SK-N-SH (cell line): ENCODE measurements at regions not wholly inside any gene's neighbourhood (a gene's known extent, or its start where the extent isn't known, plus 50 kb on each side); places are given as distances from the start of the nearest gene placed in this dataset.

ENCODE experiments used
- CTCF ChIA-PET: fragments of 300-600, 350-600 bp; formaldehyde crosslinking; extraction: SDS; loops from one replicate; lab custom pipeline; 2021; lab: Yijun Ruan, JAX
- POLR2A ChIA-PET: fragments of 350-600 bp; sonication (Branson Sonifier 250); formaldehyde crosslinking; extraction: SDS; loops from one replicate; lab custom pipeline; 2020; ENCODE audit warnings: antibody characterized with exemption, inconsistent platforms; lab: Yijun Ruan, JAX
- DNase-seq: peaks from one replicate; pipeline ENCODE4 v3.0.0; 2012
- H2AFZ ChIP-seq: fragments of 200-600 bp; sonication (generic); 2 replicates; pipeline ENCODE4 v1.8.1; 2016; ENCODE audit warnings: antibody characterized with exemption, mild to moderate bottlenecking, low read depth
- H3F3A ChIP-seq: fragments of 200-600 bp; sonication (generic); replicated peaks from 2 replicates; pipeline ENCODE3; 2016; ENCODE audit warnings: antibody characterized with exemption, mild to moderate bottlenecking; ENCODE audit not compliant: insufficient read depth
- H3K27ac ChIP-seq, 2 experiments: fragments of 200-500 bp in 1 of 2; fragments of 200-600 bp in 1 of 2; sonication (Bioruptor generic) in 1 of 2; sonication (generic), shearing (Covaris generic) in 1 of 2; 2 replicates each; pipeline versions ENCODE4 v1.5.1 to v1.6.1; 2014 to 2016; ENCODE audit warnings: low read depth in 2 of 2, inconsistent platforms in 1 of 2, low read length in 1 of 2, mild to moderate bottlenecking in 1 of 2, mixed read lengths in 1 of 2
- H3K27me3 ChIP-seq: fragments of 200-600 bp; sonication (generic), shearing (Covaris generic); 2 replicates; pipeline ENCODE4 v1.6.1; 2016; ENCODE audit warnings: mixed run types; ENCODE audit not compliant: insufficient read depth
- H3K36me3 ChIP-seq, 2 experiments: fragments of 200-500 bp in 1 of 2; fragments of 200-600 bp in 1 of 2; sonication (Bioruptor generic) in 1 of 2; sonication (generic) in 1 of 2; replicated peaks in 1 of 2; 2 replicates each; pipeline versions ENCODE3 to v1.5.1; 2014 to 2016; ENCODE audit warnings: low read length in 1 of 2, mild to moderate bottlenecking in 1 of 2; ENCODE audit not compliant: insufficient read depth in 2 of 2, control insufficient read depth in 1 of 2
- H3K4me1 ChIP-seq, 2 experiments: fragments of 200-500 bp in 1 of 2; fragments of 200-600 bp in 1 of 2; sonication (Bioruptor generic) in 1 of 2; sonication (generic), shearing (Covaris generic) in 1 of 2; 2 replicates each; pipeline versions ENCODE4 v1.5.1 to v1.6.1; 2014 to 2016; ENCODE audit warnings: low read depth in 1 of 2, low read length in 1 of 2, mixed run types in 1 of 2; ENCODE audit not compliant: insufficient read depth in 2 of 2, control insufficient read depth in 1 of 2
- H3K4me2 ChIP-seq: fragments of 200-600 bp; sonication (generic), shearing (Covaris generic); 2 replicates; pipeline ENCODE4 v1.6.1; 2017; ENCODE audit warnings: mixed run types
- H3K4me3 ChIP-seq, 2 experiments: fragments of 200-500 bp in 1 of 2; fragments of 200-600 bp in 1 of 2; sonication (Bioruptor generic) in 1 of 2; sonication (generic), shearing (Covaris generic) in 1 of 2; 2 replicates each; pipeline versions ENCODE4 v1.5.1 to v1.8.1; 2014 to 2016; ENCODE audit warnings: low read depth in 2 of 2, inconsistent platforms in 1 of 2, low read length in 1 of 2, mild to moderate bottlenecking in 1 of 2, mixed read lengths in 1 of 2, moderate library complexity in 1 of 2
- H3K79me2 ChIP-seq: fragments of 200-600 bp; sonication (generic); 2 replicates; pipeline ENCODE4 v1.8.1; 2017; ENCODE audit warnings: mild to moderate bottlenecking; ENCODE audit not compliant: insufficient read depth
- H3K9ac ChIP-seq: fragments of 200-600 bp; sonication (generic); 2 replicates; pipeline ENCODE4 v1.6.1; 2017; ENCODE audit warnings: mixed run types
- H3K9me2 ChIP-seq: fragments of 200-600 bp; sonication (generic); 2 replicates; pipeline ENCODE4 v1.6.1; 2017; ENCODE audit warnings: mixed run types
- H3K9me3 ChIP-seq: fragments of 200-600 bp; sonication (generic); 2 replicates; pipeline ENCODE4 v1.6.1; 2017; ENCODE audit warnings: mixed run types, mild to moderate bottlenecking, moderate library complexity
- H4K20me1 ChIP-seq: fragments of 200-600 bp; sonication (generic); 2 replicates; pipeline ENCODE4 v1.6.1; 2017; ENCODE audit warnings: mild to moderate bottlenecking, mixed run types; ENCODE audit not compliant: insufficient read depth
- CHD2 ChIP-seq: fragments of 150-350 bp; IDR thresholded peaks from 2 replicates; pipeline ENCODE4 v1.6.1; 2018; ENCODE audit warnings: low read length; ENCODE audit not compliant: partially characterized antibody
- EP300 ChIP-seq, 2 experiments: IDR thresholded peaks; 2 replicates each; pipeline versions ENCODE4 v1.4.0 to v1.6.1; 2012; ENCODE audit warnings: borderline replicate concordance in 1 of 2, low read depth in 1 of 2, low read length in 1 of 2
- FOSL2 ChIP-seq: IDR thresholded peaks from 2 replicates; pipeline ENCODE4 v1.4.0; 2012; ENCODE audit warnings: low read depth, mild to moderate bottlenecking, moderate library complexity, borderline replicate concordance
- FOXM1 ChIP-seq: IDR thresholded peaks from 2 replicates; pipeline ENCODE4 v1.4.0; 2012; ENCODE audit warnings: low read depth, mild to moderate bottlenecking
- GABPA ChIP-seq: IDR thresholded peaks from 2 replicates; pipeline ENCODE4 v1.4.0; 2012; ENCODE audit warnings: low read depth, mild to moderate bottlenecking
- IRF3 ChIP-seq: fragments of 150-350 bp; IDR thresholded peaks from 2 replicates; pipeline ENCODE4 v1.6.1; 2016; ENCODE audit warnings: mild to moderate bottlenecking, low read depth, low read length
- JUND ChIP-seq: IDR thresholded peaks from 2 replicates; pipeline ENCODE4 v1.4.0; 2012
- MEF2A ChIP-seq: IDR thresholded peaks from 2 replicates; pipeline ENCODE4 v1.4.0; 2012; ENCODE audit warnings: low read depth, borderline replicate concordance
- MXI1 ChIP-seq: IDR thresholded peaks from 2 replicates; pipeline ENCODE4 v1.6.1; 2012; ENCODE audit warnings: mild to moderate bottlenecking, low read depth, low read length, improper control_type of control experiment
- PBX3 ChIP-seq: IDR thresholded peaks from 2 replicates; pipeline ENCODE4; 2012
- POLR2AphosphoS5 ChIP-seq: IDR thresholded peaks from 2 replicates; pipeline ENCODE4 v1.6.1; 2012; ENCODE audit warnings: low read depth, low read length
- SIN3A ChIP-seq: IDR thresholded peaks from 2 replicates; pipeline ENCODE4 v1.6.1; 2012; ENCODE audit warnings: low read depth, mild to moderate bottlenecking, low read length, moderate library complexity, borderline replicate concordance
- WGBS: methylation state at CpG from one replicate; pipeline ENCODE4 v1.1.6; 2017; ENCODE audit warnings: low lambda C conversion rate; 5-methylcytosine and 5-hydroxymethylcytosine counted together

DNA sequence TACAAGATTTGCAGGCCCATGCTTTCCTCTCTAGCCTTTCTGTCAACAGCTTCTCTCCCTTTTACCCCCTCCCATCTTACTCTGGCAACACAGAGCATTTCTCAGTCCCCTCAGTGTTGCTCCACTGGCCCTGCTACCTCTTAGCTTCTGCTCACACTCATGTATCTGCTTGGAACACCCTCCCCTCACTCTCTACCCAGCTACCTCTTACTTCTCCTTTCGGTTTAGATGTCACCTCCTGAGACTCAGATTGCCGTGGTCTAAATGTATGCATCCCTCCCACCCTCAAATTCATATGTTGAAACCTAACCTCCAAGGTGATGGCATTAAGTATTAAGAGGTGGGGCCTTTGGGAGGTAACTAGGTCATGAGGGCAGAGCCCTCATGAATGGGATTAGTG lies 80.1 kb downstream of the FOXD2 start:
- ChIA-PET CTCF (interaction anchor here (1.1 to 6.0 kb wide), 3 partner anchors 12 to 192 kb away, joined by 4 to 29 read pairs (median 27); no protein-coding TSS in a partner anchor), POLR2A (no interaction called here)
- no peak overlapping the region for H3K9ac ChIP-seq
- no peak overlapping the region for H3K4me2 ChIP-seq
- TF ChIP-seq JUND (no peak), MXI1 (no peak), CHD2 (no peak), EP300 (IDR thresholded peaks at IDR 0.05; ENCODE audit: borderline replicate concordance in 1 of 2, low read depth in 1 of 2, low read length in 1 of 2) (no peak), SIN3A (no peak), FOSL2 (no peak), PBX3 (no peak)
- H3K27me3 ChIP-seq, result no peaks in the 10 kb centered on the region
- H3K4me1 ChIP-seq, result peaks cover 0 to 3% of the 10 kb centered on the region in 2 experiments; a peak in 1 of 4 replicates
- no peak for DNase-seq
- no peaks in the 10 kb centered on the region for H3K9me2 ChIP-seq
- no peaks in the 10 kb centered on the region for H3K36me3 ChIP-seq
- H2AFZ ChIP-seq, result no peak overlapping the region
- H3K79me2 ChIP-seq, result no peaks in the 10 kb centered on the region
- H3F3A ChIP-seq, result no peaks in the 10 kb centered on the region
- no peak overlapping the region for H3K27ac ChIP-seq
- WGBS, result 16% methylated on average over 2 of the region's 2 CpGs
- H3K4me3 ChIP-seq, result no peak overlapping the region
- no peaks in the 10 kb centered on the region for H4K20me1 ChIP-seq
- H3K9me3 ChIP-seq, result no peaks in the 10 kb centered on the region

DNA sequence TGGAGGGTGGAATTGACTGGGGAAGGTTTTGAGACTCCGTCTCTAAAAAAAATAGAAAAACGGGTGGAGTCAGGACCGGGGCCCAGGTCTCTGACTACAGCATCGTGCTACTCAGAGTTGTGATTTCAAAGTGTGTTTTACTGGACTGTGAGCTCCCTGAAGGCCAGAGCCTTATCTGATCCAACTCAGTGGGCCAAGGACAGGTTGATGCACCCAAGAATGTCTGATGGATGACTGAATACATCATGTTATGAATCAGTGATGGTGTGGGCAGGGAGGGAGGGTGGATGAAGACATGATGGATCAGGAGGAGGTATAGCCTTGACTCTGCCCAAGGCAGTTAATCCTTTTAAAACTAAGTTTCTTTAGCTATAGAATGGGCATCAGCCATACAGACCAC lies 81.6 kb downstream of the FOXD2 start:
- DNase-seq, result no peak
- H3K9me2 ChIP-seq, result no peaks in the 10 kb centered on the region
- H3K4me3 ChIP-seq, result no peak overlapping the region
- 58% methylated on average over 4 of the region's 4 CpGs for WGBS
- H2AFZ ChIP-seq, result no peak overlapping the region
- H3K4me1 ChIP-seq, result peaks cover 0 to 3% of the 10 kb centered on the region in 2 experiments; a peak in 1 of 4 replicates
- H3K27ac ChIP-seq, result no peak overlapping the region
- no peaks in the 10 kb centered on the region for H3K9me3 ChIP-seq
- H3K27me3 ChIP-seq, result no peaks in the 10 kb centered on the region
- H3F3A ChIP-seq, result no peaks in the 10 kb centered on the region
- H3K79me2 ChIP-seq, result no peaks in the 10 kb centered on the region
- no peak for TF ChIP-seq IRF3
- TF ChIP-seq MEF2A, result no peak
- no peak for TF ChIP-seq POLR2AphosphoS5
- no peak for TF ChIP-seq PBX3
- no peak for TF ChIP-seq GABPA
- TF ChIP-seq CHD2, result no peak
- no peak for TF ChIP-seq FOXM1
- TF ChIP-seq, all 33 proteins: peak for 0
- H3K36me3 ChIP-seq, result no peaks in the 10 kb centered on the region
- POLR2A ChIA-PET, result no interaction called here
- CTCF ChIA-PET, result interaction anchor here (1.0 to 6.0 kb wide), 6 partner anchors 10 to 190 kb away, joined by 3 to 29 read pairs (median 5); no protein-coding TSS in a partner anchor
- no peaks in the 10 kb centered on the region for H4K20me1 ChIP-seq
- H3K9ac ChIP-seq, result no peak overlapping the region
- no peak overlapping the region for H3K4me2 ChIP-seq
